H9 (cell line): ENCODE measurements at regions not wholly inside any gene's neighbourhood (a gene's known extent, or its start where the extent isn't known, plus 50 kb on each side); places are given as distances from the start of the nearest gene placed in this dataset.

Experiments
- DNase-seq: peaks from one replicate; pipeline ENCODE4 v3.0.0-alpha.2; 2017
- H2AFZ ChIP-seq: one replicate; pipeline ENCODE4 v1.6.1; 2013; ENCODE audit warnings: mild to moderate bottlenecking, low read length, control low read depth, moderate library complexity
- H2AK5ac ChIP-seq: 2 replicates; pipeline ENCODE4 v1.6.1; 2013; ENCODE audit warnings: low read length, control low read depth, mixed read lengths; ENCODE audit not compliant: insufficient read length
- H2BK120ac ChIP-seq: one replicate; pipeline ENCODE4 v1.6.1; 2013; ENCODE audit warnings: low read depth, mild to moderate bottlenecking, low read length, control low read depth, inconsistent platforms; ENCODE audit not compliant: poor library complexity, severe bottlenecking
- H2BK12ac ChIP-seq: 2 replicates; pipeline ENCODE4 v1.6.1; 2013; ENCODE audit warnings: low read length, control low read depth, mixed read lengths, low read depth; ENCODE audit not compliant: insufficient read length
- H2BK15ac ChIP-seq: 2 replicates; pipeline ENCODE4 v1.6.1; 2013; ENCODE audit warnings: low read depth, low read length, control low read depth
- H2BK20ac ChIP-seq: one replicate; pipeline ENCODE4 v1.6.1; 2013; ENCODE audit warnings: low read depth, mild to moderate bottlenecking, low read length, control low read depth, inconsistent platforms; ENCODE audit not compliant: poor library complexity, severe bottlenecking
- H2BK5ac ChIP-seq: 2 replicates; pipeline ENCODE4 v1.6.1; 2013; ENCODE audit warnings: low read length, control low read depth, mixed read lengths; ENCODE audit not compliant: insufficient read length
- H3K14ac ChIP-seq: 2 replicates; pipeline ENCODE4 v1.6.1; 2013; ENCODE audit warnings: low read length, control low read depth; ENCODE audit not compliant: insufficient read depth
- H3K18ac ChIP-seq: 2 replicates; pipeline ENCODE4 v1.6.1; 2013; ENCODE audit warnings: low read depth, mild to moderate bottlenecking, mixed read lengths, low read length, control low read depth; ENCODE audit not compliant: insufficient read length
- H3K23ac ChIP-seq: 2 replicates; pipeline ENCODE4 v1.6.1; 2013; ENCODE audit warnings: low read length, control low read depth, mixed read lengths, low read depth; ENCODE audit not compliant: insufficient read length
- H3K23me2 ChIP-seq: 2 replicates; pipeline ENCODE4 v1.6.1; 2013; ENCODE audit warnings: low read depth, mild to moderate bottlenecking, mixed read lengths, low read length, control low read depth; ENCODE audit not compliant: insufficient read length, poor library complexity, severe bottlenecking
- H3K27ac ChIP-seq: 2 replicates; pipeline ENCODE4 v1.5.1; 2013; ENCODE audit warnings: low read length, control low read depth, mixed read lengths, low read depth; ENCODE audit not compliant: insufficient read length
- H3K27me3 ChIP-seq: 2 replicates; pipeline ENCODE4 v1.6.1; 2013; ENCODE audit warnings: low read length, control low read depth, inconsistent platforms; ENCODE audit not compliant: insufficient read depth
- H3K4ac ChIP-seq: 2 replicates; pipeline ENCODE4 v1.6.1; 2013; ENCODE audit warnings: low read depth, mild to moderate bottlenecking, control low read depth, inconsistent platforms, low read length, moderate library complexity
- H3K4me1 ChIP-seq: 2 replicates; pipeline ENCODE4 v1.6.1; 2013; ENCODE audit warnings: low read length, control low read depth, inconsistent platforms; ENCODE audit not compliant: insufficient read depth
- H3K4me2 ChIP-seq: 2 replicates; pipeline ENCODE4 v1.6.1; 2013; ENCODE audit warnings: low read length, control low read depth, mixed read lengths; ENCODE audit not compliant: insufficient read length, insufficient read depth
- H3K56ac ChIP-seq: 2 replicates; pipeline ENCODE4 v1.6.1; 2013; ENCODE audit warnings: low read depth, mild to moderate bottlenecking, mixed read lengths, low read length, control low read depth; ENCODE audit not compliant: insufficient read length
- H3K79me1 ChIP-seq: 2 replicates; pipeline ENCODE4 v1.6.1; 2013; ENCODE audit warnings: low read depth, mild to moderate bottlenecking, moderate library complexity, low read length, control low read depth, inconsistent platforms; ENCODE audit not compliant: insufficient read depth, poor library complexity, severe bottlenecking
- H3K79me2 ChIP-seq: 2 replicates; pipeline ENCODE4 v1.6.1; 2013; ENCODE audit warnings: low read length, control low read depth, inconsistent platforms; ENCODE audit not compliant: insufficient read depth
- H3K9ac ChIP-seq: 2 replicates; pipeline ENCODE4 v1.6.1; 2013; ENCODE audit warnings: low read length, control low read depth, mixed read lengths; ENCODE audit not compliant: insufficient read length; ENCODE audit errors: extremely low read depth
- H3K9me3 ChIP-seq: one replicate; pipeline ENCODE4 v1.6.1; 2013; ENCODE audit warnings: low read depth, low read length, inconsistent platforms; ENCODE audit not compliant: control insufficient read depth
- H3T11ph ChIP-seq: one replicate; pipeline ENCODE4 v1.6.1; 2013; ENCODE audit warnings: mild to moderate bottlenecking, low read length, control low read depth, inconsistent platforms
- H4K20me1 ChIP-seq: one replicate; pipeline ENCODE4 v1.6.1; 2013; ENCODE audit not compliant: control insufficient read depth, insufficient read length, insufficient read depth
- H4K5ac ChIP-seq: 2 replicates; pipeline ENCODE4 v1.6.1; 2013; ENCODE audit warnings: low read depth, mild to moderate bottlenecking, mixed read lengths, low read length, control low read depth; ENCODE audit not compliant: insufficient read length
- H4K8ac ChIP-seq: replicated peaks from 2 replicates; pipeline ENCODE4 v1.6.1; 2013; ENCODE audit warnings: low read length, control low read depth, mixed read lengths, low read depth; ENCODE audit not compliant: insufficient read length
- H4K91ac ChIP-seq: 2 replicates; pipeline ENCODE4 v1.6.1; 2013; ENCODE audit warnings: low read depth, mild to moderate bottlenecking, moderate library complexity, mixed read lengths, low read length, control low read depth; ENCODE audit not compliant: insufficient read length
- H3K27ac Mint-ChIP-seq, 3 experiments: 2 replicates in 2 of 3; 3 replicates in 1 of 3; pipeline ENCODE4 v1.8.0; 2020 to 2021; ENCODE audit warnings: mixed read lengths in 3 of 3, mild to moderate bottlenecking in 1 of 3, moderate library complexity in 1 of 3
- H3K27me3 Mint-ChIP-seq: 2 replicates; pipeline ENCODE4 v1.8.0; 2021; ENCODE audit warnings: low read depth, mild to moderate bottlenecking, moderate library complexity, mixed read lengths
- H3K36me3 Mint-ChIP-seq, 3 experiments: 2 replicates in 2 of 3; 3 replicates in 1 of 3; pipeline ENCODE4 v1.8.0; 2020 to 2021; ENCODE audit warnings: low read depth in 3 of 3, mixed read lengths in 3 of 3; ENCODE audit not compliant: insufficient read depth in 1 of 3
- H3K4me1 Mint-ChIP-seq, 2 experiments: 2 replicates each; pipeline ENCODE4 v1.8.0; 2020; ENCODE audit warnings: mixed read lengths in 2 of 2
- H3K4me3 Mint-ChIP-seq, 2 experiments: 2 replicates in 1 of 2; 3 replicates in 1 of 2; pipeline ENCODE4 v1.8.0; 2020 to 2021; ENCODE audit warnings: mild to moderate bottlenecking in 2 of 2, mixed read lengths in 2 of 2, moderate library complexity in 1 of 2
- H3K9me3 Mint-ChIP-seq, 2 experiments: 2 replicates in 1 of 2; 3 replicates in 1 of 2; pipeline ENCODE4 v1.8.0; 2020; ENCODE audit warnings: mild to moderate bottlenecking in 2 of 2, mixed read lengths in 2 of 2, moderate library complexity in 1 of 2
- CTCF ChIP-seq: fragments of 200-600 bp; sonication (generic); conservative IDR thresholded peaks from 3 replicates; pipeline ENCODE4 v1.8.0; 2021; ENCODE audit warnings: antibody characterized with exemption, mild to moderate bottlenecking
- WGBS: extraction: QIAGEN DNeasy Blood & Tissue Kit; methylation state at CpG from one replicate; pipeline ENCODE4 v1.1.7; 2013; ENCODE audit warnings: missing lambda C conversion rate, low lambda C conversion rate, mixed read lengths; ENCODE audit not compliant: insufficient read length; ENCODE audit errors: extremely low coverage; 5-methylcytosine and 5-hydroxymethylcytosine counted together

GRCh38 chr12:92437452-92437851 is 265.3 kb upstream of the PLEKHG7 start:
- Histone ChIP-seq H3K9ac (no peak overlapping the region), H4K91ac (no peak overlapping the region), H2BK12ac (no peak overlapping the region), H2AK5ac (no peak overlapping the region), H3K79me1 (no peaks in the 10 kb centered on the region), H4K8ac (no peak overlapping the region), H3T11ph (no peak overlapping the region), H4K20me1 (no peaks in the 10 kb centered on the region), H3K23me2 (no peaks in the 10 kb centered on the region), H3K4ac (no peak overlapping the region), H2AFZ (no peak overlapping the region), H4K5ac (no peak overlapping the region), H3K9me3 (no peaks in the 10 kb centered on the region), H3K18ac (no peak overlapping the region), H2BK5ac (no peak overlapping the region), H3K23ac (no peak overlapping the region), H3K79me2 (no peaks in the 10 kb centered on the region), H3K4me2 (no peak overlapping the region), H2BK20ac (no peak overlapping the region), H3K27me3 (no peaks in the 10 kb centered on the region), H2BK120ac (no peak overlapping the region), H3K27ac (no peak overlapping the region), H3K56ac (no peak overlapping the region), H3K4me1 (no peaks in the 10 kb centered on the region; the same call in 1 of the 2 replicates), H2BK15ac (no peak overlapping the region), H3K14ac (no peak overlapping the region)
- no peak for TF ChIP-seq CTCF
- peaks cover 8 to 9% of the 10 kb centered on the region in 2 experiments for H3K4me1 Mint-ChIP-seq
- no peaks in the 10 kb centered on the region; a peak in 1 of 7 replicates for H3K36me3 Mint-ChIP-seq
- H3K27ac Mint-ChIP-seq, result no peak overlapping the region; a peak in 1 of 7 replicates
- no peaks in the 10 kb centered on the region; a peak in 1 of 5 replicates for H3K9me3 Mint-ChIP-seq
- no peak overlapping the region for H3K4me3 Mint-ChIP-seq
- DNase-seq, result no peak
- WGBS, result no CpG with 5 or more reads among the region's 1 CpG
- no peaks in the 10 kb centered on the region for H3K27me3 Mint-ChIP-seq
